OCI-LY3 (cell line): ENCODE measurements at regions not wholly inside any gene's neighbourhood (a gene's known extent, or its start where the extent isn't known, plus 50 kb on each side); places are given as distances from the start of the nearest gene placed in this dataset.

Experiments used
- CTCF ChIP-seq: fragments of 200-600, 300-600 bp; sonication (generic); IDR thresholded peaks from 2 replicates; pipeline ENCODE4 v1.5.1; 2014; ENCODE audit warnings: antibody characterized with exemption, low read length, low read depth
- EZH2phosphoT487 ChIP-seq: fragments of 200-600 bp; shearing (Covaris generic); IDR thresholded peaks from 2 replicates; pipeline ENCODE4 v1.6.1; 2018; ENCODE audit warnings: antibody characterized with exemption, mixed run types, low read depth

- TF ChIP-seq CTCF (no peak), EZH2phosphoT487 (no peak)
These were observed 275.3 kb downstream of the SOX9 start for GRCh38 chr17:72396121-72396520.
